NCI-H82 treated with DMSO at 0.1 percent for 48 hours (cell line): ENCODE measurements at regions not wholly inside any gene's neighbourhood (a gene's known extent, or its start where the extent isn't known, plus 50 kb on each side); places are given as distances from the start of the nearest gene placed in this dataset.

Experiments used
- DNase-seq: peaks from one replicate; lab custom pipeline; 2025; ENCODE audit not compliant: unreplicated experiment; lab: John Stamatoyannopoulos, UW

GRCh38 chrX:106341823-106342222 lies 173.7 kb downstream of the PWWP3B start:
- DNase-seq, result no peak

- no peak for DNase-seq
Observed at GRCh38 chrX:106356580-106356979, 188.5 kb downstream of the PWWP3B start.

- DNase-seq, result no peak
Observed at GRCh38 chrX:106363214-106363613, 195.1 kb downstream of the PWWP3B start.

- no peak for DNase-seq
Observed at GRCh38 chrX:106378616-106379015, 210.5 kb downstream of the PWWP3B start.

GRCh38 chrX:106391284-106391911 lies 220.4 kb upstream of the RADX start:
- DNase-seq, result no peak

GRCh38 chrX:106392346-106392745 lies 219.4 kb upstream of the RADX start:
- no peak for DNase-seq

GRCh38 chrX:106397788-106398538 lies 213.8 kb upstream of the RADX start:
- no peak for DNase-seq

- no peak for DNase-seq
Observed at GRCh38 chrX:106401965-106402559, 209.7 kb upstream of the RADX start.

GRCh38 chrX:106404512-106404911 lies 207.3 kb upstream of the RADX start:
- no peak for DNase-seq

- peak; percentile 4 for DNase-seq
Observed at GRCh38 chrX:106415276-106415895, 196.4 kb upstream of the RADX start.

- no peak for DNase-seq
Observed at GRCh38 chrX:106436691-106437090, 175.1 kb upstream of the RADX start.

GRCh38 chrX:106437407-106437806 lies 174.4 kb upstream of the RADX start:
- no peak for DNase-seq

GRCh38 chrX:106450405-106450804 lies 161.4 kb upstream of the RADX start:
- no peak for DNase-seq

GRCh38 chrX:106451933-106452332 lies 159.8 kb upstream of the RADX start:
- no peak for DNase-seq

- DNase-seq, result no peak
Observed at GRCh38 chrX:106454991-106455390, 156.8 kb upstream of the RADX start.

GRCh38 chrX:106457802-106458201 lies 154.0 kb upstream of the RADX start:
- no peak for DNase-seq

- no peak for DNase-seq
Observed at GRCh38 chrX:106467422-106467821, 144.4 kb upstream of the RADX start.

GRCh38 chrX:106467943-106468342 lies 143.8 kb upstream of the RADX start:
- no peak for DNase-seq

- no peak for DNase-seq
Observed at GRCh38 chrX:106468433-106468832, 143.3 kb upstream of the RADX start.

GRCh38 chrX:106479920-106480319 lies 131.9 kb upstream of the RADX start:
- DNase-seq, result no peak

- DNase-seq, result peak; percentile 14
Observed at GRCh38 chrX:106481341-106481740, 130.4 kb upstream of the RADX start.

- DNase-seq, result no peak
Observed at GRCh38 chrX:106484233-106484632, 127.5 kb upstream of the RADX start.
